H9 (cell line): ENCODE measurements at regions not wholly inside any gene's neighbourhood (a gene's known extent, or its start where the extent isn't known, plus 50 kb on each side); places are given as distances from the start of the nearest gene placed in this dataset.

ENCODE experiments used
- DNase-seq: peaks from one replicate; pipeline ENCODE4 v3.0.0-alpha.2; 2017
- H2AFZ ChIP-seq: one replicate; pipeline ENCODE4 v1.6.1; 2013; ENCODE audit warnings: mild to moderate bottlenecking, low read length, control low read depth, moderate library complexity
- H2AK5ac ChIP-seq: 2 replicates; pipeline ENCODE4 v1.6.1; 2013; ENCODE audit warnings: low read length, control low read depth, mixed read lengths; ENCODE audit not compliant: insufficient read length
- H2BK120ac ChIP-seq: one replicate; pipeline ENCODE4 v1.6.1; 2013; ENCODE audit warnings: low read depth, mild to moderate bottlenecking, low read length, control low read depth, inconsistent platforms; ENCODE audit not compliant: poor library complexity, severe bottlenecking
- H2BK12ac ChIP-seq: 2 replicates; pipeline ENCODE4 v1.6.1; 2013; ENCODE audit warnings: low read length, control low read depth, mixed read lengths, low read depth; ENCODE audit not compliant: insufficient read length
- H2BK15ac ChIP-seq: 2 replicates; pipeline ENCODE4 v1.6.1; 2013; ENCODE audit warnings: low read depth, low read length, control low read depth
- H2BK20ac ChIP-seq: one replicate; pipeline ENCODE4 v1.6.1; 2013; ENCODE audit warnings: low read depth, mild to moderate bottlenecking, low read length, control low read depth, inconsistent platforms; ENCODE audit not compliant: poor library complexity, severe bottlenecking
- H2BK5ac ChIP-seq: 2 replicates; pipeline ENCODE4 v1.6.1; 2013; ENCODE audit warnings: low read length, control low read depth, mixed read lengths; ENCODE audit not compliant: insufficient read length
- H3K14ac ChIP-seq: 2 replicates; pipeline ENCODE4 v1.6.1; 2013; ENCODE audit warnings: low read length, control low read depth; ENCODE audit not compliant: insufficient read depth
- H3K18ac ChIP-seq: 2 replicates; pipeline ENCODE4 v1.6.1; 2013; ENCODE audit warnings: low read depth, mild to moderate bottlenecking, mixed read lengths, low read length, control low read depth; ENCODE audit not compliant: insufficient read length
- H3K23ac ChIP-seq: 2 replicates; pipeline ENCODE4 v1.6.1; 2013; ENCODE audit warnings: low read length, control low read depth, mixed read lengths, low read depth; ENCODE audit not compliant: insufficient read length
- H3K23me2 ChIP-seq: 2 replicates; pipeline ENCODE4 v1.6.1; 2013; ENCODE audit warnings: low read depth, mild to moderate bottlenecking, mixed read lengths, low read length, control low read depth; ENCODE audit not compliant: insufficient read length, poor library complexity, severe bottlenecking
- H3K27ac ChIP-seq: 2 replicates; pipeline ENCODE4 v1.5.1; 2013; ENCODE audit warnings: low read length, control low read depth, mixed read lengths, low read depth; ENCODE audit not compliant: insufficient read length
- H3K27me3 ChIP-seq: 2 replicates; pipeline ENCODE4 v1.6.1; 2013; ENCODE audit warnings: low read length, control low read depth, inconsistent platforms; ENCODE audit not compliant: insufficient read depth
- H3K4ac ChIP-seq: 2 replicates; pipeline ENCODE4 v1.6.1; 2013; ENCODE audit warnings: low read depth, mild to moderate bottlenecking, control low read depth, inconsistent platforms, low read length, moderate library complexity
- H3K4me1 ChIP-seq: 2 replicates; pipeline ENCODE4 v1.6.1; 2013; ENCODE audit warnings: low read length, control low read depth, inconsistent platforms; ENCODE audit not compliant: insufficient read depth
- H3K4me2 ChIP-seq: 2 replicates; pipeline ENCODE4 v1.6.1; 2013; ENCODE audit warnings: low read length, control low read depth, mixed read lengths; ENCODE audit not compliant: insufficient read length, insufficient read depth
- H3K56ac ChIP-seq: 2 replicates; pipeline ENCODE4 v1.6.1; 2013; ENCODE audit warnings: low read depth, mild to moderate bottlenecking, mixed read lengths, low read length, control low read depth; ENCODE audit not compliant: insufficient read length
- H3K79me1 ChIP-seq: 2 replicates; pipeline ENCODE4 v1.6.1; 2013; ENCODE audit warnings: low read depth, mild to moderate bottlenecking, moderate library complexity, low read length, control low read depth, inconsistent platforms; ENCODE audit not compliant: insufficient read depth, poor library complexity, severe bottlenecking
- H3K79me2 ChIP-seq: 2 replicates; pipeline ENCODE4 v1.6.1; 2013; ENCODE audit warnings: low read length, control low read depth, inconsistent platforms; ENCODE audit not compliant: insufficient read depth
- H3K9ac ChIP-seq: 2 replicates; pipeline ENCODE4 v1.6.1; 2013; ENCODE audit warnings: low read length, control low read depth, mixed read lengths; ENCODE audit not compliant: insufficient read length; ENCODE audit errors: extremely low read depth
- H3K9me3 ChIP-seq: one replicate; pipeline ENCODE4 v1.6.1; 2013; ENCODE audit warnings: low read depth, low read length, inconsistent platforms; ENCODE audit not compliant: control insufficient read depth
- H3T11ph ChIP-seq: one replicate; pipeline ENCODE4 v1.6.1; 2013; ENCODE audit warnings: mild to moderate bottlenecking, low read length, control low read depth, inconsistent platforms
- H4K20me1 ChIP-seq: one replicate; pipeline ENCODE4 v1.6.1; 2013; ENCODE audit not compliant: control insufficient read depth, insufficient read length, insufficient read depth
- H4K5ac ChIP-seq: 2 replicates; pipeline ENCODE4 v1.6.1; 2013; ENCODE audit warnings: low read depth, mild to moderate bottlenecking, mixed read lengths, low read length, control low read depth; ENCODE audit not compliant: insufficient read length
- H4K8ac ChIP-seq: replicated peaks from 2 replicates; pipeline ENCODE4 v1.6.1; 2013; ENCODE audit warnings: low read length, control low read depth, mixed read lengths, low read depth; ENCODE audit not compliant: insufficient read length
- H4K91ac ChIP-seq: 2 replicates; pipeline ENCODE4 v1.6.1; 2013; ENCODE audit warnings: low read depth, mild to moderate bottlenecking, moderate library complexity, mixed read lengths, low read length, control low read depth; ENCODE audit not compliant: insufficient read length
- H3K27ac Mint-ChIP-seq, 3 experiments: 2 replicates in 2 of 3; 3 replicates in 1 of 3; pipeline ENCODE4 v1.8.0; 2020 to 2021; ENCODE audit warnings: mixed read lengths in 3 of 3, mild to moderate bottlenecking in 1 of 3, moderate library complexity in 1 of 3
- H3K27me3 Mint-ChIP-seq: 2 replicates; pipeline ENCODE4 v1.8.0; 2021; ENCODE audit warnings: low read depth, mild to moderate bottlenecking, moderate library complexity, mixed read lengths
- H3K36me3 Mint-ChIP-seq, 3 experiments: 2 replicates in 2 of 3; 3 replicates in 1 of 3; pipeline ENCODE4 v1.8.0; 2020 to 2021; ENCODE audit warnings: low read depth in 3 of 3, mixed read lengths in 3 of 3; ENCODE audit not compliant: insufficient read depth in 1 of 3
- H3K4me1 Mint-ChIP-seq, 2 experiments: 2 replicates each; pipeline ENCODE4 v1.8.0; 2020; ENCODE audit warnings: mixed read lengths in 2 of 2
- H3K4me3 Mint-ChIP-seq, 2 experiments: 2 replicates in 1 of 2; 3 replicates in 1 of 2; pipeline ENCODE4 v1.8.0; 2020 to 2021; ENCODE audit warnings: mild to moderate bottlenecking in 2 of 2, mixed read lengths in 2 of 2, moderate library complexity in 1 of 2
- H3K9me3 Mint-ChIP-seq, 2 experiments: 2 replicates in 1 of 2; 3 replicates in 1 of 2; pipeline ENCODE4 v1.8.0; 2020; ENCODE audit warnings: mild to moderate bottlenecking in 2 of 2, mixed read lengths in 2 of 2, moderate library complexity in 1 of 2
- WGBS: extraction: QIAGEN DNeasy Blood & Tissue Kit; methylation state at CpG from one replicate; pipeline ENCODE4 v1.1.7; 2013; ENCODE audit warnings: missing lambda C conversion rate, low lambda C conversion rate, mixed read lengths; ENCODE audit not compliant: insufficient read length; ENCODE audit errors: extremely low coverage; 5-methylcytosine and 5-hydroxymethylcytosine counted together
- TF ChIP-seq, protein P1 (sequence below): fragments of 200-600 bp; sonication (generic); conservative IDR thresholded peaks from 3 replicates; pipeline ENCODE4 v1.8.0; 2021; ENCODE audit warnings: antibody characterized with exemption, mild to moderate bottlenecking

DNA sequence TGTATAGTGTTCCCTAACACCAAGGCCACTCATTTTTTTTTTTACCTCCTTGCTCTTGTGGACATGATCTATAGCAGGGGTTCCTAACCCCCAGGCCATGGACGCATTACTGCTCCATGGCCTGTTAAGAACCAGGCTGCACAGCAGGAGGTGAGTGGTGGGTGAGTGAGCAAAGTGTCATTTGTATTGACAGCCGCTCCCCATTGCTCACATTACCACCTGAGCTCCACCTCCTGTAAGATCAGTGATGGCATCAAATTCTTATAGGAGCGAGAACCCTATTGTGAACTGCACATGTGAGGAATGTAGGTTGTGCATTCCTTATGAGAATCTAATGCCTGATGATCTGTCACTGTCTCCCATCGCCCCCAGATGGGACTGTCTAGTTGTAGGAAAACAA lies 342.0 kb downstream of the SOX9 start:
- Histone ChIP-seq H3K4ac (no peak overlapping the region), H3K9me3 (no peaks in the 10 kb centered on the region), H3K27me3 (no peaks in the 10 kb centered on the region), H2BK20ac (no peak overlapping the region), H3K18ac (no peak overlapping the region), H3K9ac (no peak overlapping the region), H2AK5ac (no peak overlapping the region), H3K23ac (no peak overlapping the region), H4K8ac (no peak overlapping the region), H2BK120ac (no peak overlapping the region), H3K79me2 (no peaks in the 10 kb centered on the region), H3K23me2 (no peaks in the 10 kb centered on the region), H2BK12ac (no peak overlapping the region), H3T11ph (no peak overlapping the region), H3K56ac (no peak overlapping the region), H4K5ac (no peak overlapping the region), H3K27ac (no peak overlapping the region), H4K91ac (no peak overlapping the region), H3K79me1 (no peaks in the 10 kb centered on the region), H4K20me1 (no peaks in the 10 kb centered on the region), H3K4me1 (no peaks in the 10 kb centered on the region; the same call in 1 of the 2 replicates), H2BK5ac (no peak overlapping the region), H3K4me2 (no peak overlapping the region), H2BK15ac (no peak overlapping the region), H2AFZ (no peak overlapping the region), H3K14ac (no peak overlapping the region)
- Mint-ChIP-seq H3K4me3 (no peak overlapping the region), H3K4me1 (peaks cover 18 to 21% of the 10 kb centered on the region in 2 experiments), H3K27me3 (no peaks in the 10 kb centered on the region; the same call in none of the 2 replicates), H3K9me3 (peaks cover 11 to 19% of the 10 kb centered on the region in 2 experiments; a peak in 3 of 5 replicates), H3K27ac (no peak overlapping the region), H3K36me3 (peaks cover 0 to 10% (median 3%) of the 10 kb centered on the region in 3 experiments; a peak in 3 of 7 replicates)
- WGBS, result no CpG with 5 or more reads among the region's 4 CpGs
- TF ChIP-seq, protein P1, sequence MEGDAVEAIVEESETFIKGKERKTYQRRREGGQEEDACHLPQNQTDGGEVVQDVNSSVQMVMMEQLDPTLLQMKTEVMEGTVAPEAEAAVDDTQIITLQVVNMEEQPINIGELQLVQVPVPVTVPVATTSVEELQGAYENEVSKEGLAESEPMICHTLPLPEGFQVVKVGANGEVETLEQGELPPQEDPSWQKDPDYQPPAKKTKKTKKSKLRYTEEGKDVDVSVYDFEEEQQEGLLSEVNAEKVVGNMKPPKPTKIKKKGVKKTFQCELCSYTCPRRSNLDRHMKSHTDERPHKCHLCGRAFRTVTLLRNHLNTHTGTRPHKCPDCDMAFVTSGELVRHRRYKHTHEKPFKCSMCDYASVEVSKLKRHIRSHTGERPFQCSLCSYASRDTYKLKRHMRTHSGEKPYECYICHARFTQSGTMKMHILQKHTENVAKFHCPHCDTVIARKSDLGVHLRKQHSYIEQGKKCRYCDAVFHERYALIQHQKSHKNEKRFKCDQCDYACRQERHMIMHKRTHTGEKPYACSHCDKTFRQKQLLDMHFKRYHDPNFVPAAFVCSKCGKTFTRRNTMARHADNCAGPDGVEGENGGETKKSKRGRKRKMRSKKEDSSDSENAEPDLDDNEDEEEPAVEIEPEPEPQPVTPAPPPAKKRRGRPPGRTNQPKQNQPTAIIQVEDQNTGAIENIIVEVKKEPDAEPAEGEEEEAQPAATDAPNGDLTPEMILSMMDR, result no peak
- no peak for DNase-seq
